Stimulated activated naive B cell treated with anti-CD40 and anti-IgM and Interleukin-4, amounts not matched to agents 10 μg/mL and 1 μg/mL and 100 μg/mL, for 72 hours (primary cell): ENCODE measurements at regions not wholly inside any gene's neighbourhood (a gene's known extent, or its start where the extent isn't known, plus 50 kb on each side); places are given as distances from the start of the nearest gene placed in this dataset.
"Not testable (repeated sequence)": the region's sequence is repeated elsewhere in the genome, so short reads cannot be mapped to it uniquely, and the experiment has no call there.

ENCODE experiments used
- ATAC-seq, 2 donors: fragments of 150-1000 bp; cut with Tn5 transposase; replicated peaks; 2 replicates each; pipeline ENCODE4 v1.10.0; 2021; ENCODE audit warnings: moderate library complexity in 1 of 2
- DNase-seq: peaks from one replicate; pipeline ENCODE4 v3.0.0; 2021
- H3K27ac Mint-ChIP-seq: one replicate; pipeline ENCODE4 v1.8.0; 2022; ENCODE audit warnings: mild to moderate bottlenecking, mixed read lengths
- H3K27me3 Mint-ChIP-seq, 2 donors: one replicate each; pipeline ENCODE4 v1.8.0; 2022; ENCODE audit warnings: mixed read lengths in 2 of 2
- H3K36me3 Mint-ChIP-seq, 2 donors: one replicate each; pipeline ENCODE4 v1.8.0; 2022; ENCODE audit warnings: mixed read lengths in 2 of 2, mild to moderate bottlenecking in 1 of 2
- H3K4me1 Mint-ChIP-seq, 2 donors: one replicate each; pipeline ENCODE4 v1.8.0; 2022; ENCODE audit warnings: mixed read lengths in 2 of 2, mild to moderate bottlenecking in 1 of 2
- H3K4me3 Mint-ChIP-seq, 2 donors: one replicate each; pipeline ENCODE4 v1.8.0; 2022; ENCODE audit warnings: mild to moderate bottlenecking in 2 of 2, mixed read lengths in 2 of 2, moderate library complexity in 1 of 2
- H3K9me3 Mint-ChIP-seq, 2 donors: one replicate each; pipeline ENCODE4 v1.8.0; 2022; ENCODE audit warnings: mixed read lengths in 2 of 2, mild to moderate bottlenecking in 1 of 2

DNA sequence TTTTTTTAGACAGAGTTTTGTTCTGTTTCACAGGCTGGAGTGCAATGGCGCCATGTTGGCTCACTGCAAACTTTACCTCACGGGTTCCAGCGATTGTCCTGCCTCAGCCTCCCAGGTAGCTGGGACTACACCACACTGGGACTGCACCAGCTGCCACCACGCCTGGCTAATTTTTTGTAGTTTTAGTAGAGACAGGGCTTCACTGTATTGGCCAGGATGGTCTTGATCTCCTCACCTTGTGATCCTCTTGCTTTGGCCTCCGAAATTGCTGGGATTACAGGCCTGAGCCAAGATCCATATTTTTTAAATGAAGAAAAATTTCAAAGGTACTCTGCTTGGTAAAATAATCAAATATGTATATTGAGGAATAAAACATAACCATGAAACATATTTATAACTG is 195.8 kb upstream of the TPTE start:
- peak in 1 of 2 donors; percentile 64 for ATAC-seq
- H3K36me3 Mint-ChIP-seq, H3K4me3 Mint-ChIP-seq, H3K27ac Mint-ChIP-seq, H3K4me1 Mint-ChIP-seq, DNase-seq, H3K27me3 Mint-ChIP-seq: not testable (repeated sequence)
- H3K9me3 Mint-ChIP-seq, result peaks cover 25 to 26% of the 10 kb centered on the region in 2 donors

DNA sequence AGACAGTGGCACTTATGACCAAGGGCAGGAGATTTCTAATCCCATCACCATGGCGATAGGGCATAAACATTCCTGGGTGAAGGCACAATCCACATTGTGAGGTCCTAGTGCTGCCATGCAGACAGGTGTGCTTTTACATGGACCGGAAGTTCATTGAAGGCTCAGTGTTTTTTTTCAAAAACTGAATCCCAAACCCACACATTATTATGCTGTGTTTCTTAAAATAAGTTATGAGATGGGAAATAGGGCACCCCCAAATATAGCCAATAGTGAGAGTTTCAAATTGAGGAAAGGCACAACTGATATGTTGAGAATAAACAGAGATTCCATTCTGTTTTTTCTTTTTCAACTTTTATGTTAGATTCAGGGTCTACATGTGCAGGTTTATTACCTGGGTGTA is 195.2 kb upstream of the TPTE start:
- ATAC-seq, H3K4me1 Mint-ChIP-seq, H3K4me3 Mint-ChIP-seq, H3K27ac Mint-ChIP-seq, H3K27me3 Mint-ChIP-seq, DNase-seq, H3K36me3 Mint-ChIP-seq: not testable (repeated sequence)
- H3K9me3 Mint-ChIP-seq, result peaks cover 31 to 32% of the 10 kb centered on the region in 2 donors

DNA sequence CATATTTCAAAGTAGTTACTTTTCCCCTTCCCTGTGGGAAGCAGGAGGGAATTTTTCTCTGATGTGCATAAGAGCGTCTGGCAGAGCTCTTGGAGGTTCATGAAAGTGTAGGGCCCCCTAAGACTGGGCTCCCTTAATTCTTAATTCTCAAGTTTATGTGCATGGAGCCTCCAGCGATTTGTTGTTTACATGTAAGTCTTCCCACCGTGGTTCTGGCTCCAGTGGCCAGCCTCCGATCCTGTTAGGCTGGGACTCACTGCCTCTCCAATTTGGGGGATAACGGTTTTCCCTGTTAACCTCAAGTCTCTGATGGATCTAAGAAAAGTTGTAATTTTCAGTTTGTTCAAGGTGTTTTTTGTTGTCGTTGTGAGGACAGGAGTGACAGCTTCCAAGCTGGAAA is 192.7 kb upstream of the TPTE start:
- H3K9me3 Mint-ChIP-seq, result peaks cover 34 to 40% of the 10 kb centered on the region in 2 donors
- H3K36me3 Mint-ChIP-seq, H3K4me3 Mint-ChIP-seq: not testable (repeated sequence)

DNA sequence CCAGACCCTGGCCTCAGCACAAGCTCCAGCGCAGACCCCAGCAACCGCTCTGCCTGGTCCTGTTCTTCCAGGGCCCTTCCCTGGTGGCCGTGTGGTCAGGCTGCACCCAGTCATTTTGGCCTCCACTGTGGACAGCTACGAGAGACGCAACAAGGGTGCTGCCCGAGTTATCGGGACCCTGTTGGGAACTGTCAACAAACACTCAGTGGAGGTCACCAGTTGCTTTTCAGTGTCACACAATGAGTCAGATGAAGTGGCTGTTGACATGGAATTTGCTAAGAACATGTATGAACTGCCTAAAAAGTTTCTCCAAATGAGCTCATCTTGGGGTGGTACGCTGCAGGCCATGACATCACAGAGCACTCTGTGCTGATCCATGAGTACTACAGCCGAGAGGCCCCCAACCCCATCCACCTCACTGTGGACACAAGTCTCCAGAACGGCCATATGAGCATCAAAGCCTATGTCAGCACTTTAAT is 190.7 kb upstream of the TPTE start:
- peaks cover 32 to 37% of the 10 kb centered on the region in 2 donors for H3K9me3 Mint-ChIP-seq
- not testable (repeated sequence) for H3K36me3 Mint-ChIP-seq, H3K4me3 Mint-ChIP-seq, H3K27ac Mint-ChIP-seq, DNase-seq, H3K4me1 Mint-ChIP-seq, H3K27me3 Mint-ChIP-seq
- ATAC-seq, result peak; percentile 28 to 38

More for the DNA sequence above, 192.7 kb upstream of the TPTE start:
- not testable (repeated sequence) for DNase-seq, H3K27ac Mint-ChIP-seq, ATAC-seq, H3K27me3 Mint-ChIP-seq, H3K4me1 Mint-ChIP-seq

DNA sequence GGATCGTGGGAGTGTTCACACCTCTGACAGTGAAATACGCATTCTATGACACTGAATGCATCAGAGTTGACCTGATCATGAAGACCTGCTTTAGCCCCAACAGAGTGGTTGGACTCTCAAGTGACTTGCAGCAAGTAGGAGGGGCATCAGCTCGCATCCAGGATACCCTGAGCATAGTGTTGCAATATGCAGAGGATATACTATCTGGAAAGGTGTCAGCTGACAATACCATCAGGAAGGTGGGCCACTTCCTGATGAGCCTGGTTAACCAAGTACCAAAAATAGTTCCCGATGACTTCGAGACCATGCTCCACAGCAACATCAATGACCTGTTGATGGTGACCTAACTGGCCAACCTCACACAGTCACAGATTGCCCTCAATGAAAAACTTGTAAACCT is 190.2 kb upstream of the TPTE start:
- H3K4me3 Mint-ChIP-seq, H3K27ac Mint-ChIP-seq, H3K4me1 Mint-ChIP-seq, H3K36me3 Mint-ChIP-seq, H3K27me3 Mint-ChIP-seq, DNase-seq: not testable (repeated sequence)
- H3K9me3 Mint-ChIP-seq, result peaks cover 34 to 38% of the 10 kb centered on the region in 2 donors
- ATAC-seq, result peak in 1 of 2 donors; percentile 19

DNA sequence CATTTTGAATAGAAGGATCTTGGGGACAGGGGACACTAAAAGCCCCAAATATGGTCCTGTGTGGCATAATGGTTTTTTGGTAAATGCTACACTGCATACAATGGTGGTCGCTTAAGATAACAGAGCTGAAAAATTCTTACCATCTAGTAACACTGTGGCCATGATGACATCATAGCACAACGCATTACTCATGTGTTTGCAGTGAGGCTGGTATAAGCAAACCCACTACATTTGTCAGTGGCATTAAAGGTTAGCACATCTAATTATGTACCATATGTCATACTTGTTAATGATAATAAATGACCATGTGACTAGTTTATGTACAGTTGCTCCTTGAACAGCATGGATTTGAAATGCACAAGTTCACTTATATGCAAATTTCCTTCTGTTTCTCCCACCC is 188.4 kb upstream of the TPTE start:
- peak; percentile 6 to 9 for ATAC-seq
- H3K4me1 Mint-ChIP-seq, H3K4me3 Mint-ChIP-seq: not testable (repeated sequence)

DNA sequence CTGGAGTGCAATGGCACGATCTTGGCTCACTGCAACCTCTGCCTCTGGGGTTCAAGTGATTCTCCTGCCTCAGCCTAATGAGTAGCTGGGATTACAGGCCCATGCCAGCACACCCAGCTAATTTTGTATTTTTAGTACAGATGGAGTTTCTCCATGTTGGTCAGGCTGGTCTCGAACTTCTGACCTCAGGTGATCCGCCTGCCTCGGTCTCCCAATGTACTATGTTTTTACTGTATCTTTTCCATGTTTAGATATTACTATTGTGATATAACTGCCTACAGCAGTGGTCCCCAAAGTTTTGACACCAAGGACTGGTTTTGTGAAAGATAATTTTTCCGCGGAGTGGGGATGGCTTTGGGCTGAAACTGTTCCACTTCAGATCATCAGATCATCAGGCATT is 187.0 kb upstream of the TPTE start:
- not testable (repeated sequence) for H3K27me3 Mint-ChIP-seq, ATAC-seq, H3K27ac Mint-ChIP-seq, H3K4me3 Mint-ChIP-seq, H3K4me1 Mint-ChIP-seq, H3K36me3 Mint-ChIP-seq, DNase-seq
- peaks cover 35 to 38% of the 10 kb centered on the region in 2 donors for H3K9me3 Mint-ChIP-seq

More for the DNA sequence above, 188.4 kb upstream of the TPTE start:
- H3K36me3 Mint-ChIP-seq, DNase-seq, H3K27ac Mint-ChIP-seq, H3K27me3 Mint-ChIP-seq: not testable (repeated sequence)
- peaks cover 36 to 41% of the 10 kb centered on the region in 2 donors for H3K9me3 Mint-ChIP-seq

DNA sequence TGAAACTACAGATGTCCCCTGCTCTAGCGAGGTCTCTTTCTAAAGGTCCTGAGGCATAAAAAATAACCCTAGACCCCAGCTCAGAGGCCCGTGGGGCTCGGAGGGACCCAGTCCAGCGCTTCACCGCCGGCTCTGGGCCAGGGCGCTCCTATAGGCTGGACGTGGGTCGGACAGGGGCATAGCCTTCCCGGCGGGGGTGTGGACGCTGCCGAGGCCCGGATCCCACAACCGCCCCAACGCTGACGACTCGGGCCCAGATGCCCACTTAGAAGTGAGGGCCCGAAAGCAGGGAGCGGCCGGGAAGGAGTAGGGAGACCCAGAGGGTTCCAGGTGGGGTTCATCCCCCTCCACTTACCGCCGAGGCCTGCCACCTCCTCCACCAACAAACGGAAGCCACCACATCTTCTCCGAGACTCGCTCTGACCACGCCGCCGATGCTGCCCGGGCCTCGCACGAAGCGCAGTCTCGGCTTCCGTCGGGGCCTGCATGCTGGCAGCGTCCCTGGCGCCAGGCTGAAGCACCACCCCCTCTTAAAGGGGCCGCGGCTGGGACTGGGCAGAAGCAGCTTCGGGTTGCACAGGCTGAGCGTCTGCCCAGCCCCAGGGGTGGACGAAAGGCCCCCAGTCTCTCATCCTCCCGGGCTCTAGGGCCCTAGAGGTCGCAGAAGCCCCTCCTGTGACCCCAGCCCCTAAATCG is 179.0 kb upstream of the TPTE start:
- H3K27ac Mint-ChIP-seq, H3K4me3 Mint-ChIP-seq, DNase-seq, H3K27me3 Mint-ChIP-seq, H3K4me1 Mint-ChIP-seq, H3K36me3 Mint-ChIP-seq: not testable (repeated sequence)
- H3K9me3 Mint-ChIP-seq, result peaks cover 29 to 33% of the 10 kb centered on the region in 2 donors
- ATAC-seq, result peak; percentile 38 to 52

DNA sequence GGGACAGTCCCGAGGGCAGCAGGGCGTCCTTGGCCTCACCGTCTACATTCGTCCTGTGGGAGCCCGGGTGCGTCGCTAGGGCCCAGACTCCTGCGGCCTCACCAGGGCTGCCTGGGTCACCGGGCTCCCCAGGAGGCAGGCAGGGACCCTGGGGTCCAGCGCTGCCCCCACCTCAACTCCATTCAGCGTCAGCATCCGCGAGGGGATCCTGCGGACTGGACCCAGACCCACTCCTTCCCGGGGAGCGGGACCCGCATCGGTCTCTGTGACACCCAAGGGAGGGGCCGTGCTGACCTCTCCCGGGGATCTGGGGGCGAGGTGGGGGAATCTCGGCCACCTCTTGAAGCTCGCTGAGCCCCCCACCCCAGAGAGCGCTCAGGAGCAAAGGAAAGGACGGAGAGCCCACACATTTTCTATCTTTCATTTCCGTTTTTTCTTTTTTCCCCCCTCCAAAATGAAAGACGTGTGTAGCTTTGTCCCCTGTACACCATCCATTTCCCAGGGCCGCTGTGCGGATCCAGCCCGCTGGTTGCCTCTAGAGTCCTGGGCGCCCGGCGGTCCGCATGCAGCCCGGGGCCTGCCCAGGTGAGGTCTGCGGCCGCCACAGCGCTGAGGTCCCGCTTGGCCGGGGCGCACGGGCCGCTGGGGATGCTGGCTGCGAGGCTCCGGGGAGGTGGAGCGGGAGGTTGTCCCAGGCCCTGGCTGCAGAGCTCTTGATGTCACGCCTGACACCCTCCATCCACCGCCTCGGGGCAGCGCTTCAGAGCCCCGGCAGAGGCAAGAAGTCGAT is 178.0 kb upstream of the TPTE start:
- H3K4me1 Mint-ChIP-seq, H3K27ac Mint-ChIP-seq, DNase-seq, H3K4me3 Mint-ChIP-seq, H3K27me3 Mint-ChIP-seq, ATAC-seq, H3K36me3 Mint-ChIP-seq: not testable (repeated sequence)
- peaks cover 31 to 32% of the 10 kb centered on the region in 2 donors for H3K9me3 Mint-ChIP-seq

DNA sequence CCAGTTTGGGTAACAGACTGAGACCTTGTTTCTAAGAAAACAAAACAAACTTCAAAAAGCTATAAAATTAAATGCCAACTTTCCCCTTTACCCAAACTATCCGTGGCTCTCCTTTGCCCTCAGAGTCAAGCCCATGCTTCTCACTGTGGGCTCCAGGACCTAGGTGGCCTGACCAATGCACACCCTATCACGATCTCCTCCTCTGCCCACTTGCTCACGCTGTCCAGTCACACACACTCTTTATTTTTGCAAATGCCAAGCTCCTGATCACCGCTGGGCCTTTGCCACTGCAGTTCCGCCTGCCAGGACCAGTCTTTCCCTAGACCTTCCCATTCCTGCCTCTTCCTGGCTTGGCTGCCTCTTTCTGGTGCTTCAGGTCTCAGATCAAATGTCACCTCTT is 177.1 kb upstream of the TPTE start:
- H3K9me3 Mint-ChIP-seq, result peaks cover 33% of the 10 kb centered on the region in 2 donors
- H3K27ac Mint-ChIP-seq, H3K27me3 Mint-ChIP-seq, H3K4me1 Mint-ChIP-seq, H3K36me3 Mint-ChIP-seq, H3K4me3 Mint-ChIP-seq, DNase-seq: not testable (repeated sequence)
- peak in 1 of 2 donors; percentile 12 for ATAC-seq

DNA sequence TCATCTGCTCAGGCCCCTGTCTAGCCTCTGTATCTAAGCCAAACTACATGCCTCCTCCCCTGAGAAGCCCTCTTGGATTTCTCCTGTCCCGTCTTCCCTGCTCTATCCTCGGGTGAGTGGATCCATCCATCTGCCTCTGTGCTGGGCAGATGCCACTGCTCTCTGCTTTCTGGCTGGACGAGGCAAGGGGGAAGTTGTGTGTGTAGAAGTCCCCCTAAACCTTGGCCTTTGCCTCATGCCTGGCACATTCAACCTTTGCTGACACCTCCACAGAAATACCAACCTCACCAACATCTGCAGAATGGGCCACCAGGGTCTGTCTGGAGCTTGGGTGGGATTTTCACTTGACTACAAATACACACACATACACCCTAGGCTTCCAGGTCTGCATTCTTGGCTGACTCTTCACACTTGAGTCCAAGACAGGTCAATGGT is 176.2 kb upstream of the TPTE start:
- not testable (repeated sequence) for DNase-seq, H3K4me1 Mint-ChIP-seq, H3K4me3 Mint-ChIP-seq, H3K36me3 Mint-ChIP-seq, H3K27ac Mint-ChIP-seq, H3K27me3 Mint-ChIP-seq
- ATAC-seq, result peak in 1 of 2 donors; percentile 6
- H3K9me3 Mint-ChIP-seq, result peaks cover 29% of the 10 kb centered on the region in 2 donors

DNA sequence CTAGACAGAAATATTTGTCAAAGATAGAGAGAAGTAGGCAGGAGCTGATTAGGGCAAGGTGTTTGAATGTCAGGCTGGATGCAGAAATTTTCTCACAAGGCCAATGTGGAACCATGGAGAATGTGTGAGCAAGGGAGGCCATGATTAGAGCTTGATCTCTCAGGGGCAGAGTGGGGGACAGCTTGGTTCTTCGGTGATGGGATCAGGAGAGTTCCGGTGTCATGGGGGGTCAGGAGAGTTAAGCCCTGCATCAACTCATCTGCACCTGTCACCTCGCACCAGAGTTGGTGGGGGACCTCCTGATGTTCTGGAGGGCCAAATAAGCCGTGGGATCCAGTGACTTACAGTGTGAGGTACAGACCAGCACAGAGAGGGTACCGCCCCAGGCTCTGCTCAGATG is 175.1 kb upstream of the TPTE start:
- not testable (repeated sequence) for DNase-seq, H3K4me3 Mint-ChIP-seq, H3K27ac Mint-ChIP-seq, H3K36me3 Mint-ChIP-seq, ATAC-seq, H3K27me3 Mint-ChIP-seq, H3K4me1 Mint-ChIP-seq
- peaks cover 33% of the 10 kb centered on the region in 2 donors for H3K9me3 Mint-ChIP-seq

DNA sequence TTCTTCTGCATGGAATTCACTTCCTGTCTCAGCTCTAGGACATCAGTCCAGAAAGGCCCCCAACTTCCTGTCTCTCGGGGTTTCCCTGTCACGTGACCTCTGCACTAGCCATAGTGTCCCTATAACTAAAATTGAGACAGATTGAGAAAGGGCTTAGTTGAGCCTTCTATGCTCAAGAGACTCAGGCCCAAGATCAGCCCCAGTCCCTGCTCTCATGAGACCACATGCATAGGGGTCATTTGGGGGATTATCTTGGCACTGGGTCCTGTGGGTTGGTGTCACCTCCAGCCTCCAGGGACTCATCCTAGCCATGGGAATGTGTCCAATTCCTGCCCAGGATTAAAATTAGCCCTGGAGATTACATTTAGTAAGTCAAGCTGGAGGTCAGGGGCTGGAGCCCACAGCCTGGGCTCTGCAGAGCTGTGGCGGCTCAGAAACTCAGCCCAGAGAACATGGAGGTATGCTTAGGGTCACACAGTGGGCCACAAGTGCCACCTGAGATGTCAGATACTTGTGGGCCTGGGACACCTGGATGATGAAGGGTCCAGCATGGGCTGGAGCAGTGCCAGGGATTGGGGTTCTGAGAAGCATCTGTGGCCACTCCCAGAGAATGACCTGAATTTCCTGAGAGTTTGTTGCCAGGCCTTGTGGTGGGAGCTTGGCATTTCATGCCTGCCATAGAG is 174.3 kb upstream of the TPTE start:
- H3K27ac Mint-ChIP-seq, H3K36me3 Mint-ChIP-seq, H3K4me1 Mint-ChIP-seq, H3K27me3 Mint-ChIP-seq, H3K4me3 Mint-ChIP-seq, DNase-seq: not testable (repeated sequence)
- peaks cover 35% of the 10 kb centered on the region in 2 donors for H3K9me3 Mint-ChIP-seq
- ATAC-seq, result peak in 1 of 2 donors; percentile 2

DNA sequence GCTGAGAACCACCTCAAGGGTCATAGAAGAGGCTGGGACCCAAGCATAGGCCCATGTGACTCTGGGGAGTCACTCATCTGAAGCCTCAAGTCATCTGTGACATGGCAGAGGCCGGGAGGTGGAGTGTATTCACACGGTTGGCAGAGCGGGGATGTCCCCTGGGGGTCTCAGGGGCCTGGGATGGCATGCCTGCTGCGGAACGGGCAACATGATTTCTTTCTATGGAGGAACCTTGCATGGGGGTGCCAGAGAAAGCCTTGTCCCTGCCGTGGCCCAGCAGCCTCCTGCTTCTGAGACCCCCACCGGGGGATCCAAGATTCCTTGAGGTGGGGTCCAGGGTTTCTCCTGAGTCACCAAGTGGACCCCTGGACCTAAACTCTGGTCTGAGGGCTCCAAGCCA is 173.7 kb upstream of the TPTE start:
- H3K4me3 Mint-ChIP-seq, ATAC-seq, H3K4me1 Mint-ChIP-seq, H3K36me3 Mint-ChIP-seq, H3K27me3 Mint-ChIP-seq, H3K27ac Mint-ChIP-seq, DNase-seq: not testable (repeated sequence)
- peaks cover 38 to 40% of the 10 kb centered on the region in 2 donors for H3K9me3 Mint-ChIP-seq
